Erythroblast (primary cell): ENCODE measurements at regions not wholly inside any gene's neighbourhood (a gene's known extent, or its start where the extent isn't known, plus 50 kb on each side); places are given as distances from the start of the nearest gene placed in this dataset.

ENCODE experiments used
- GATA1 ChIP-seq: IDR thresholded peaks from 2 replicates; pipeline ENCODE4 v1.6.1; 2011; ENCODE audit warnings: low read depth, mild to moderate bottlenecking, control low read depth, low read length, moderate library complexity
- POLR2A ChIP-seq: IDR thresholded peaks from 2 replicates; pipeline ENCODE4 v1.6.1; 2011; ENCODE audit warnings: mild to moderate bottlenecking, low read length

DNA sequence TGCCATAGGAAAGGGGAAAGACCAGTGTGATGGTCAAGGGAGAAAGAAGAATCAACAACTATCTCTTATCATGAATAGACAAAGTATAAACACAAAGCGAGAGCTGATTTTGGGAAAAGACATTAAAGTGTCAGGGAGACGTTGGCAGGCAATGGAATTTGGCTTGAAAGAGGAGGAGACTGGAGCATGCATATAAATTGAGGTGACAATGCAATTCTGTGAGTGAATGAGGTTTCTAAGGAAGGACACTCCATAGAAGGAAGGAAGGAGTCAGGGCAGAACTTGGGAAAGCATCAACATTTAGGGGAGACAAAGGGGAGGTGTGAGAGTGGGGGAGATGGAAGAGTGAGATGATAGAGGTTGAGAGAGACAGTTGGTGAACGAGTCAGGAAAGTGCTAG lies 543.0 kb upstream of the TBL1XR1 start:
- no peak for TF ChIP-seq POLR2A
- TF ChIP-seq GATA1: no peak
